H1 (cell line): ENCODE measurements at regions not wholly inside any gene's neighbourhood (a gene's known extent, or its start where the extent isn't known, plus 50 kb on each side); places are given as distances from the start of the nearest gene placed in this dataset.

Experiments
- CTCF ChIA-PET: fragments of 300-600 bp; sonication (Branson Sonifier 250); formaldehyde crosslinking; loops from one replicate; lab custom pipeline; 2021; ENCODE audit not compliant: partially characterized antibody; lab: Charles Lee
- POLR2A ChIA-PET: fragments of 300-600 bp; sonication (Branson Sonifier 250); formaldehyde crosslinking; loops from one replicate; lab custom pipeline; 2021; ENCODE audit warnings: inconsistent platforms; ENCODE audit not compliant: partially characterized antibody; lab: Charles Lee
- DNase-seq, 2 experiments: peaks; one replicate each; pipeline versions ENCODE4 v3.0.0 to v3.0.0-alpha.2; 2010 to 2022; ENCODE audit warnings: low spot score in 2 of 2, low read depth in 1 of 2, mixed read lengths in 1 of 2
- FAIRE-seq: peaks from 2 replicates; lab custom pipeline; 2011; peaks lifted over from hg19 to GRCh38; lab: Jason Lieb, UNC
- H2AFZ ChIP-seq: 2 replicates; pipeline ENCODE4 v1.8.1; 2012; ENCODE audit warnings: low read length, inconsistent platforms
- H2AK5ac ChIP-seq: 2 replicates; pipeline ENCODE4 v1.6.1; 2013; ENCODE audit warnings: low read depth, low read length
- H2BK120ac ChIP-seq: replicated peaks from 2 replicates; pipeline ENCODE3; 2013; ENCODE audit warnings: low read depth, low read length, inconsistent platforms
- H2BK12ac ChIP-seq: 2 replicates; pipeline ENCODE4 v1.6.1; 2013; ENCODE audit warnings: low read depth, low read length
- H2BK15ac ChIP-seq: 2 replicates; pipeline ENCODE4 v1.6.1; 2013; ENCODE audit warnings: low read length
- H2BK20ac ChIP-seq: 2 replicates; pipeline ENCODE4 v1.6.1; 2013; ENCODE audit warnings: low read length
- H2BK5ac ChIP-seq: 2 replicates; pipeline ENCODE4 v1.6.1; 2013; ENCODE audit warnings: low read depth, low read length
- H3K14ac ChIP-seq: 2 replicates; pipeline ENCODE4 v1.6.1; 2013; ENCODE audit warnings: inconsistent platforms; ENCODE audit not compliant: insufficient read length
- H3K18ac ChIP-seq: 2 replicates; pipeline ENCODE4 v1.6.1; 2013; ENCODE audit warnings: low read length; ENCODE audit errors: extremely low read depth
- H3K23ac ChIP-seq: 2 replicates; pipeline ENCODE4 v1.6.1; 2013; ENCODE audit warnings: inconsistent platforms; ENCODE audit not compliant: insufficient read length
- H3K23me2 ChIP-seq: 2 replicates; pipeline ENCODE4 v1.6.1; 2013; ENCODE audit warnings: low read depth, low read length
- H3K27ac ChIP-seq: 2 replicates; pipeline ENCODE4 v1.6.1; 2011; ENCODE audit warnings: low read depth, low read length, inconsistent platforms
- H3K27me3 ChIP-seq, 4 experiments: replicated peaks in 1 of 4; 1 replicate in 1 of 4; 2 replicates in 3 of 4; pipeline versions ENCODE4 v1.6.1 to v1.8.1; 2011 to 2013; ENCODE audit warnings: low read length in 3 of 4, mild to moderate bottlenecking in 3 of 4, inconsistent platforms in 2 of 4, mixed read lengths in 2 of 4, moderate library complexity in 1 of 4; ENCODE audit not compliant: control insufficient read depth in 3 of 4, insufficient read depth in 3 of 4; ENCODE audit errors: extremely low read depth in 1 of 4
- H3K36me3 ChIP-seq, 4 experiments: 2 replicates each; pipeline versions ENCODE4 v1.6.1 to v1.8.1; 2011 to 2013; ENCODE audit warnings: mild to moderate bottlenecking in 4 of 4, low read length in 3 of 4, moderate library complexity in 2 of 4, control low read depth in 1 of 4, inconsistent platforms in 1 of 4; ENCODE audit not compliant: insufficient read depth in 4 of 4, control insufficient read depth in 2 of 4
- H3K4ac ChIP-seq: replicated peaks from 2 replicates; pipeline ENCODE3; 2013; ENCODE audit warnings: low read length, low read depth, mixed read lengths, inconsistent platforms; ENCODE audit not compliant: insufficient read length
- H3K4me1 ChIP-seq, 4 experiments: replicated peaks in 1 of 4; 1 replicate in 1 of 4; 2 replicates in 3 of 4; pipeline versions ENCODE4 v1.6.1 to v1.8.1; 2011 to 2013; ENCODE audit warnings: low read length in 3 of 4, inconsistent platforms in 2 of 4, mixed read lengths in 1 of 4; ENCODE audit not compliant: insufficient read depth in 4 of 4, control insufficient read depth in 3 of 4
- H3K4me2 ChIP-seq, 2 experiments: 2 replicates each; pipeline versions ENCODE4 v1.6.1 to v1.8.1; 2011 to 2013; ENCODE audit warnings: low read depth in 2 of 2, low read length in 2 of 2, control low read depth in 1 of 2, inconsistent platforms in 1 of 2, mild to moderate bottlenecking in 1 of 2; ENCODE audit not compliant: insufficient read depth in 1 of 2
- H3K4me3 ChIP-seq, 4 experiments: fragments of 200-600, 300-600 bp in 1 of 4; sonication (generic), shearing (Covaris generic), sonication (Bioruptor Twin) in 1 of 4; 2 replicates each; pipeline versions ENCODE4 v1.5.1 to v1.8.1; 2011 to 2016; ENCODE audit warnings: low read length in 4 of 4, low read depth in 3 of 4, control low read depth in 2 of 4, inconsistent platforms in 2 of 4, mild to moderate bottlenecking in 2 of 4, mixed read lengths in 1 of 4, moderate library complexity in 1 of 4; ENCODE audit not compliant: insufficient read depth in 2 of 4; ENCODE audit errors: extremely low read depth in 1 of 4
- H3K56ac ChIP-seq: replicated peaks from 2 replicates; pipeline ENCODE3; 2013; ENCODE audit warnings: low read depth, mild to moderate bottlenecking, mixed read lengths, low read length, inconsistent platforms; ENCODE audit not compliant: insufficient read length
- H3K79me1 ChIP-seq: 2 replicates; pipeline ENCODE4 v1.6.1; 2013; ENCODE audit warnings: low read depth, low read length, control low read depth
- H3K79me2 ChIP-seq, 2 experiments: 2 replicates each; pipeline versions ENCODE4 v1.6.1 to v1.8.1; 2012 to 2013; ENCODE audit warnings: low read length in 2 of 2, mild to moderate bottlenecking in 2 of 2, inconsistent platforms in 1 of 2; ENCODE audit not compliant: insufficient read depth in 2 of 2, control insufficient read depth in 1 of 2
- H3K9ac ChIP-seq, 4 experiments: replicated peaks in 1 of 4; 1 replicate in 1 of 4; 2 replicates in 3 of 4; pipeline versions ENCODE4 v1.6.1 to v1.8.1; 2011 to 2013; ENCODE audit warnings: low read depth in 3 of 4, low read length in 3 of 4, control low read depth in 2 of 4, mild to moderate bottlenecking in 2 of 4, moderate library complexity in 2 of 4, inconsistent platforms in 1 of 4; ENCODE audit errors: extremely low read depth in 1 of 4
- H3K9me3 ChIP-seq, 2 experiments: 2 replicates each; pipeline versions ENCODE4 v1.6.1 to v1.8.1; 2012 to 2013; ENCODE audit warnings: mild to moderate bottlenecking in 2 of 2, moderate library complexity in 2 of 2, control low read depth in 1 of 2, inconsistent platforms in 1 of 2, low read depth in 1 of 2, low read length in 1 of 2, mixed read lengths in 1 of 2; ENCODE audit not compliant: insufficient read depth in 2 of 2
- H4K20me1 ChIP-seq, 2 experiments: replicated peaks in 1 of 2; 2 replicates each; pipeline versions ENCODE3 to v1.8.1; 2011 to 2013; ENCODE audit warnings: inconsistent platforms in 2 of 2, low read length in 2 of 2, mild to moderate bottlenecking in 1 of 2; ENCODE audit not compliant: insufficient read depth in 2 of 2, control insufficient read depth in 1 of 2
- H4K5ac ChIP-seq: 2 replicates; pipeline ENCODE4 v1.6.1; 2013; ENCODE audit warnings: low read length, low read depth, mixed read lengths, inconsistent platforms; ENCODE audit not compliant: insufficient read length
- H4K8ac ChIP-seq: 2 replicates; pipeline ENCODE4 v1.8.0; 2013; ENCODE audit warnings: mild to moderate bottlenecking, moderate library complexity, low read length, inconsistent platforms; ENCODE audit not compliant: insufficient read depth; ENCODE audit errors: extremely low read depth
- H4K91ac ChIP-seq: replicated peaks from 2 replicates; pipeline ENCODE3; 2013; ENCODE audit warnings: low read length, mixed read lengths, inconsistent platforms; ENCODE audit not compliant: insufficient read length
- ASH2L ChIP-seq: fragments of 200-600, 300-600 bp; sonication (generic); IDR thresholded peaks from one replicate; pipeline ENCODE4 v1.7.1; 2017; ENCODE audit warnings: low read length
- CTCF ChIP-seq, 3 experiments: IDR thresholded peaks; 1 replicate in 2 of 3; 2 replicates in 1 of 3; pipeline versions ENCODE4 v1.5.1 to v1.6.1; 2011; ENCODE audit warnings: low read length in 3 of 3, mild to moderate bottlenecking in 3 of 3, inconsistent platforms in 2 of 3, low read depth in 1 of 3, moderate library complexity in 1 of 3; ENCODE audit not compliant: insufficient read depth in 1 of 3; ENCODE audit errors: control extremely low read depth in 1 of 3
- SP1 ChIP-seq: IDR thresholded peaks from 2 replicates; pipeline ENCODE4 v1.6.1; 2011; ENCODE audit warnings: low read depth, low read length
- TAF1 ChIP-seq: IDR thresholded peaks from 2 replicates; pipeline ENCODE4 v1.6.1; 2011; ENCODE audit warnings: mild to moderate bottlenecking, low read depth, low read length
- WGBS, 2 experiments: shearing (Covaris generic) in 1 of 2; methylation state at CpG; one replicate each; pipeline versions ENCODE4 v1.1.6 to v1.1.7; 2013 to 2015; ENCODE audit warnings: low lambda C conversion rate in 2 of 2, mixed read lengths in 2 of 2, inconsistent platforms in 1 of 2, low coverage in 1 of 2, missing lambda C conversion rate in 1 of 2; ENCODE audit not compliant: insufficient replicate concordance in 2 of 2, insufficient coverage in 1 of 2, insufficient read length in 1 of 2; ENCODE audit errors: extremely low coverage in 1 of 2, missing lambda C conversion rate in 1 of 2; 5-methylcytosine and 5-hydroxymethylcytosine counted together

GRCh38 chr12:58034712-58035111, 93.3 kb downstream of the ATP23 start:
- H3K14ac ChIP-seq = no peak overlapping the region
- no peaks in the 10 kb centered on the region for H3K27me3 ChIP-seq
- WGBS, 2 experiments = 43% methylated on average over 1 of the region's 1 CpG; no CpG with 5 or more reads in 1 of the 2 experiments
- H3K23ac ChIP-seq = no peak overlapping the region
- H2BK15ac ChIP-seq = no peak overlapping the region
- TF ChIP-seq SP1 = no peak
- no peak for TF ChIP-seq CTCF (IDR thresholded peaks at IDR 0.05; ENCODE audit: control extremely low read depth in 1 of 3, insufficient read depth in 1 of 3, low read depth in 1 of 3, low read length in 3 of 3)
- TF ChIP-seq ASH2L = no peak
- TF ChIP-seq TAF1 = no peak
- H2BK120ac ChIP-seq = no peak overlapping the region
- H2AK5ac ChIP-seq = no peak overlapping the region
- ChIA-PET POLR2A (no interaction called here), CTCF (no interaction called here)
- no peaks in the 10 kb centered on the region for H3K23me2 ChIP-seq
- H3K36me3 ChIP-seq = no peaks in the 10 kb centered on the region
- H3K79me2 ChIP-seq = no peaks in the 10 kb centered on the region
- DNase-seq (no peak), FAIRE-seq (no peak)
- H3K9ac ChIP-seq = no peak overlapping the region
- no peaks in the 10 kb centered on the region for H3K4me1 ChIP-seq
- H2AFZ ChIP-seq = no peak overlapping the region
- H3K79me1 ChIP-seq = no peaks in the 10 kb centered on the region
- no peak overlapping the region for H3K56ac ChIP-seq
- H2BK5ac ChIP-seq = no peak overlapping the region
- H3K18ac ChIP-seq = no peak overlapping the region
- no peak overlapping the region for H3K27ac ChIP-seq
- H4K20me1 ChIP-seq = no peaks in the 10 kb centered on the region
- no peak overlapping the region for H4K91ac ChIP-seq
- H3K9me3 ChIP-seq = peaks cover 25 to 29% of the 10 kb centered on the region in 2 experiments
- no peak overlapping the region for H4K5ac ChIP-seq
- H2BK12ac ChIP-seq = no peak overlapping the region
- H3K4ac ChIP-seq = no peak overlapping the region
- no peak overlapping the region for H4K8ac ChIP-seq
- H3K4me3 ChIP-seq = no peak overlapping the region
- H3K4me2 ChIP-seq = no peak overlapping the region
- no peak overlapping the region for H2BK20ac ChIP-seq
